ENCODE measurements at regions not wholly inside any gene's neighbourhood (a gene's known extent, or its start where the extent isn't known, plus 50 kb on each side); places are given as distances from the start of the nearest gene placed in this dataset.
A peak's percentile ranks its signal among the peaks of the same experiment; 100 is the strongest.
"Not testable (repeated sequence)": the region's sequence is repeated elsewhere in the genome, so short reads cannot be mapped to it uniquely, and the experiment has no call there.

DNA sequence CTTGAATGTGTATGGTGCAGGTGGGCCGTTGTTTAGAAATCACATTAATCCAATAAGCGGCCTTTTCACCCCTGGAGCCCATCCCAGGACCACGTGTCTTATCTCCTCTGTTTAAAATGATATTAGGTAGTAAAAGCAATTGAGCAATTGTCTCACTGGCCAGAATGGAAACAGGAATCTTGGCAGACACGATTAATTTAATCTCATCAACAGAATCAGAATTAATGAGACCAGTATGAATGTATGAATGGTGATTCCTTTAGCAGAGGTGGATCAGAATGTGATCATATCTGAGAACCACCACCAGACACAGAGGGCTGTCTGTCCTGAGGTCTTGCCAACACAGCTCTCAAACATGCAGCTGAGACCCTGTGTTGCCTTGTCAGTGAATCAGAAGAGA is 1591.4 kb downstream of the REEP3 start:
- no peak for DNase-seq (ENCODE audit: low read depth, low spot score)

DNA sequence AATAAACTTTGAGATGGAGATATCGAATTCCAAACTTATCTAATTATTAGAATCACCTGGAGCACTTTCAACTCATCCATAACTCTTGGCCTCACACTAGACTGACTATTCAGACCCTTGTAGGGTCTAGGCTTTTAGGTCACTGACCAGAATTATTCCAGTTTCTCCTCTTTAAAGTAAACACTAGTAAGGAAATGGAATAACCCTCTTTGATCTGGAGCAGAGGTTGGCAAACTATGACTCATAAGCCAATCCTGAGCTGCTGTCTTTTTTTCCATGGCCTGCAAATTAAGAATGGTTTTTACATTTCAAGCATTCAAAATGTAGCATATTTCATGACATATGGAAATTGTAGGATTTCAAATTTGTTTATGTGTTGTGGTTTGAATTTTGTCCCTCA is 1601.9 kb downstream of the REEP3 start:
- no peak for DNase-seq (ENCODE audit: low read depth, low spot score)

DNA sequence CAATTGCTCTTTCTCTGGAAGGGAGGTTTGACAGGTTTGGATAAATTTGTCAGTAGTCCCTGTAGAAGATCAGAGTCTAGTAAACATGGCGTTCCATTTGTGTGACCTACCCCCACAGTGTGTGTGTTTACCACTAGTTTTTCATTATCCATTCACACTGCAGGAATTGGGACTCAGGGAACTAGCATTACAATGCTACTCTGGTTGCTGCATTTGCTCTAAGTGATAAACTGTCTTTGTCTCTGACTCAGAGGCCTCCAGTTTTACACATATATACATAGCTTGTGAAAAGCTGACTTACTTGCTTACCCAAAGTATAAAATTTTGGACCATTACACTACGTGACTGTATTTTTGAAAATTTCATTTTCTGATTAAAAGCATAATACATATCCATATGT is 1604.0 kb downstream of the REEP3 start:
- DNase-seq (ENCODE audit: low read depth, low spot score): no peak

DNA sequence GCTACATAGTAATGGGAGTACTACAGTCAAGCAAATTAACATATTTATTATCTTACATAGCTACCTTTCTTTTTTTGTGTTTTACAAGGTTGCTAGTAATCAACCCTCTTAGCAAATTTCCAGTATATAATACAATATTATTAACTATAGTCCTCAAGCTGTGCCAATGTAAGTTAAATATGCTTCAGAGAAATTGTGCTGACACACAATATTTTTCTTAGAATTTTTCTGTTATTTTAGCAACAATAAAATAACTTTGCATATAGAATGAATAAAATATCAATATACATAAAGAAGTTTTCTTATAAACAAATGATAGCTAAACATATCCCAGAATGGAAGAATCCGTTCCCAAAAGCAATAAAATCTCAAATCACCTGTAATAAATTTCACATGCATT is 1605.1 kb downstream of the REEP3 start:
- no peak for DNase-seq (ENCODE audit: low read depth, low spot score)

DNA sequence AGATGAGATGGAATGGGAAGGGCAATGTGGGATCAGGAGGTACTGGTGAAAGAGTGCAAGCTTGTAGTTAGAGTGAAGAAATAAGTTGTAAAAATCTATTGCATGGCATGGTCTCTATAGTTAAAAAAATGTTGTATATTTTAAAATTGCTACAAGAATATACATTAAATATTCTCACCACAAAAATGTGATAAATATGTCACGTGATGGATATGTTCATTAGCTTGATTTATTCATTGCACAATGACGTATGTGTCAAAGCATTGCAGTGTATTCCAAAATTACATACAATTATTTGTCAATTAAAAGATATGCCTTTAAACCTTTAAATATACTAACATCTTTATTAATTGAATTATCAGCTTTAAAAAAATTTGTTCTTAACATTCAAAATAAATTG is 1607.1 kb downstream of the REEP3 start:
- no peak for DNase-seq (ENCODE audit: low read depth, low spot score)

DNA sequence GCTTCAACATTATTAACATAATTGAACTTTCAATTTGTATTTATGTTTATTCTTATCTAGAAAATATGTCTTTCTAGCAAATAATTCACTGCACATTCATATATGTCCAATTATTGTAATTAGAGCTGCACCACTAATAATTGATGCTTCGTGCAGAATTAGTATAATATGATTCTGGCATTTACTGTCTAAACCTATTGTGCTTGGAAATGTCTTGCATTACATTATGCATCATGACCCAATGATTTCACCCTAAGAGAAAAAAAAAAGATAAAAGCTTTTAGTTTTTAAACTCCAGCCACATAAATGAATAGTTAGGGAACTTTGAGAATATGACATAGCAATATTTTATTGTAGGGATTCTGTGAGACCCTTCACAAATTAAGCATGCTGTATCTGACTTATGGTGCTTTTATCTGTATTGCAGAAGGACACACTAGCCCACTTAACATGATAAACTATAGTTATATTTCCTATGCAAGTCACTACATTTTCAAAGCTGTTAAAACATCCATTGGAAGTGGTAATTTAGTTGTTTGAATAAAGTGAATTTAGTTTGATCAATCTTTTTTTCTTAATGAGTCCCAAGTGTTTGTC is 1609.1 kb downstream of the REEP3 start:
- DNase-seq (ENCODE audit: low read depth, low spot score): no peak

DNA sequence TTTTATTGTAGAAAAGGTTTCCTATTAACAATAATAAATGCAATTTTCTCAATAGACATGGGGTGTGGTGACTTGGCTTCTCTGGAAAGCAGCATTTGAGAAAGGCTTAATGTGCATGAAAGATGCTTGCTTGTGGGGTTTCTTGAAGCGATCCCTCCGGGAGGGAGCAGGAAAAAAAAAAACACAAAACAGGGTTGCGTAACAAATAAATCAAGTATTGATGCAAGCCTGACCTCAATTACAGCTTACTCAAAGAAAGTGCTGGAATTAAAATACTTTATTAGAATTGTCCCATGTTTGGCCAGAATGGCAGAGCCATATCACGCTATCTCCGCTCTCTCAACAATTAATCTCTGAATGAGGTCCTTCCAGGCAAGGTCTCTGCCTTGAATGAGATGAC is 1612.5 kb downstream of the REEP3 start:
- no peak for DNase-seq (ENCODE audit: low read depth, low spot score)

DNA sequence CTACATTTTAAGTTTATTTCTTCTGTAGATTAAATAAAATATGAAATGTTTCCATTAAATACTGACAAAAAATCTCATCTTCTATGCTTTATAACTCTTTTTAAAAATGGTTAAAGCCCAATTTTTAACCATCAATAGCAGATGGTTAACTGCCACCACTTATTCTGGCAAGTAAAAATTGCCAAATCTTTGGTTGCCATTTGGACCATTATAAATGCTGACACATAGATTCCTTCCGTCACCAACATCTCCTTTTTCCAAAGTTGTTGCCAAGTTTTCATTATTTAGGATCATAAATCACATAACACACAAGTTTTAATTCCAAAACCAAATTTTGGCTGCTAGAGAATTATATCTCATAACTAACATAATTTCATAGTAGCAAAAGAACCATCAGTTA is 1614.3 kb downstream of the REEP3 start:
- DNase-seq (ENCODE audit: low read depth, low spot score): no peak

DNA sequence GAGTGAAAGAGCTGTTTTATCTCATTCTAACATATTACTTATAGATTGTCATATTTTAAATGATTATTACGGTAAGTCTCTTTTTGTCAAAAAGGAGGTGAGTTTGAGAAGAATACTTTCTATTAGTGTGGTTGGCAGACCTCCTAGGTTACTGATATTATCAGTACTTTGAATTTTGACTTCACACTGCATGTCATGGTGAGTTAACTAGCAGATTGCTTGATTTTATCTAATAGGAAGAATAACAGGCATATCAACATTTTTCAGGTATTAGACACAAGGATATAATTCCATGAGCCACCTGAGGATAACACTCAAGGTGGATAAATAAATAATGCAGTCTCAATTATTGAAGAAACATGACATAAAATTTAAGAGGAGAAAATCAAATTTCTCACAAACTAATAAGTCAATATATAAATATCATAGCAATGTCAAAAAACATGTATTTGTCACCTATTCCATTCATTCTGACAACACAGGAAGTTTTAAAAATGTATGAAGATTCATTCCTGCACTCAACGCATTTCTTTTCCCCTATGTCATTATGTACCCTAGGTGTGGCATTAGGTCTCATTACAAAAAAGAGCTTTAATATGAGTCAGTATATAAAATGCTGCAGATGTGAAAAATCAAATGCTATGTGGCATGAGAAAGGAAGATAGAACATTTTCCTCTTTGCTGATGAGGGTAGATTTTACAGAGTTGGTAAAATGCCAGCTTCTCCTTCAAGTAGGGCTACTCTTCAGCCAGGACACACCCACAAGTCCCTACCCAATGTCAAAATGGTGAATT is 1621.6 kb downstream of the REEP3 start:
- DNase-seq (ENCODE audit: low read depth, low spot score): no peak

DNA sequence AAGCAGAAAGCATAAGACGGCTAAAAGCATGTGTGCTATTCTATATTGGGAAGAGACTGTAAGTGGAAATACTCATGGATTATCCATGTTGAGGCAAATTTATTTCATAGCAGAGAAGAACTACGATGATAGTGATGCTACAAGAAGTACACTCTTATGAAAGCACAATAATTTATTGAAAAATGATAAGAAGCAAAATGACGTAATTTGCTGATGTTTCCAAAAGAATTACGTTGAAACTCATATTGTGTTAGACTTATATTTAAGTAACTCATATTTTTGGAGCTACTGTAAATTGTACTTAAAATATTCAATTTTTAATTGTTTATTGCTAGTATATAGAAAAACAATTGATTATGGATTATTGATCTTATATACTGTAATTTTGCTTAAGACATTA is 1622.5 kb downstream of the REEP3 start:
- no peak for DNase-seq (ENCODE audit: low read depth, low spot score)

DNA sequence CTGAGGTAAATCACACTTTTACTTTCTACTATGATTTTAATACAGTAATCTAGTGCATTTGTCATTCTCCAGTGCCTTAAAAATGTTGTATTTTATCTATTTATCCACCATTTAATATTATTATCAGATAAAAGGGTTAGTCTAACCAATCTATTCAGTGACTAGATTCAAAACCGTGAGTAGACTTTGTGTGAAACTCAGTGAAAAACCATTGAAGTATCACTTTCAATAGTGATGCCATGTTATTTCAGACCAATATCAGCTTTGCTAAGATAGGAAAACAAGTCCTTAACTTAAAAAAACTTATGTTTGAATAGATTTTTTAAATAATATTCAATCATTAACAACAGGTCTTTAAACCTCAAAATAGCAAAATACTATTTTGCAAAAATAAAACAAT is 1628.7 kb downstream of the REEP3 start:
- DNase-seq (ENCODE audit: low read depth, low spot score): no peak

DNA sequence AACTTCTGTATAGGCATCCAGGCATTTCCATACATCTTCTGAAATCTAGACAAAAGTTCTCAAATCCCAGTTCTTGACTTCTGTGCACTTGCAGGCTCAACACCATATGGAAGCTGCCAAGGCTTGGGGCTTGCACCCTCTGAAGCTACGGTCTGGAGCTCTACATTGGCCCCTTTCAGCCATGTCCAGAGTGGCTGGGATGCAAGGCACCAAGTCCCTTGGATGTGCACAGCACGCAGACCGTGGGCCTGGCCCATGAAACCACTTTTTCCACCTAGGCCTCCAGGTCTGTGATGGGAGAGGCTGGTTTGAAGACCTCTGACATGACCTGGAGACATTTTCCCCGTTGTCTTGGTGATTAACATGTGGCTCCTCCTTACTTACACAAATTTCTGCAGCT is 1645.1 kb downstream of the REEP3 start:
- DNase-seq (ENCODE audit: low read depth, low spot score): no peak

DNA sequence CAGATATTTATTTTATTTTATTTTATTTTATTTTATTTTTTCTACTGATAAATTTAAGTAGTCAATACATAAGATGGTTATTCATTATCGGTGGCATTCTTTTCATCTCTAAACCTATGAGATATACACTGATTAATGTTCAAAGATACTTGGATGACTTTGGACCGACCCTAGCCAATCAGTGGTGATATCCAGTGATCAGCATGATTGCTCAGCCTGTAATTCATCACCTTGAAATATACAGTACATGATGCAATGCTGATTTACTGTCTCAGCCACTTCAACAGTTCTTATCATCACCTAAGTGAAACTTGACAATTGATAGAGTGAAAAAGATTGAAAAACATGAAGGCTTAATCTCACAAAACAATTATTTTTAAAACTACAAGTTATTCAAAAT is 1651.0 kb downstream of the REEP3 start:
- DNase-seq (ENCODE audit: low read depth, low spot score): no peak

DNA sequence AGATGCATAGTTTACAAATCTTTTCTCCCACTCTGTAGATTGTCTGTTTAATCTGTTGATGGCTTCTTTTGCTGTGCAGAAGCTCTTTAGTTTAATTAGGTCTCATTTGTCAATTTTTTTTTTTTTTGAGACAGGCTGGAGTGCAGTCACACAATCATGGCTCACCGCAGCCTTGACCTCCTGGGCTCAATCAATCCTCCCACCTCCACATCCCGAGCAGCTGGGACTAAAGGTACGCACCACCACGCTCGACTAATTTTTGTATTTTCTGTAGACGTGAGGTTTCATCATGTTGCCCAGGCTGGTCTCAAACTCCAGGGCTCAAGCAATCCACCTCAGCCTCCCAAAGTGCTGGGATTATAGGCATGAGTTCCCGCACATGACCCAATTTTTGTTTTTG is 1655.8 kb downstream of the REEP3 start:
- DNase-seq (ENCODE audit: low read depth, low spot score): no peak

DNA sequence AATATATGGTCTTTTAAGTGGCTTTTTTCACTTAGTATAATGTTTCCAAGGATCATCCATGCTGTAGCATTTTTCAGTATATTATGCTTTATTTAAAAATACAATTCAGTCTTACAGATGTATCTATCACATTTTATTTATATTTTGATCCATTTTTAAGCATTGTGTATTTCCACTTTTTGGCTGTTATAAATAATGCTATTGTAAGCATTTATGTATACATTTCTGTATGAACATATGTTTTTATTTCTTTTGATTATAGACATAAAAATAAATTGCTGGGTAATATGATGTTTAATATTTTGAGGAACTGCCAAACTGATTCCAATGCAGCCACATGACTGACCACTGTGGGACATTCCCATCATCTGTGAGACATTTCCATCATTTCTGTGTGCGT is 1662.0 kb downstream of the REEP3 start:
- no peak for DNase-seq (ENCODE audit: low read depth, low spot score)

DNA sequence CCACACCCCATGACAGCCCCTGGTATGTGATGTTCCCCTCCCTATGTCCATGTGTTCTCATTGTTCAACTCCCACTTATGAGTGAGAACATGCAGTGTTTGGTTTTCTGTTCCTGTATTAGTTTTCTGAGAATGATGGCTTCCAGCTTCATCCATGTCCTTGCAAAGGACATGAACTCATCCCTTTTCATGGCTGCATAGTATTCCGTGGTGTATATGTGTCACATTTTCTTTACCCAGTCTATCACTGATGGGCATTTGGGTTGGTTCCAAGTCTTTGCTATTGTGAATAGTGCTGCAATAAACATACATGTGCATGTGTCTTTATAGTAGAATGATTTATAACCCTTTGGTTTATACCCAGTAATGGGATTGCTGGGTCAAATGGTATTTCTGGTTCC is 1665.5 kb downstream of the REEP3 start:
- DNase-seq (ENCODE audit: low read depth, low spot score): not testable (repeated sequence)

DNA sequence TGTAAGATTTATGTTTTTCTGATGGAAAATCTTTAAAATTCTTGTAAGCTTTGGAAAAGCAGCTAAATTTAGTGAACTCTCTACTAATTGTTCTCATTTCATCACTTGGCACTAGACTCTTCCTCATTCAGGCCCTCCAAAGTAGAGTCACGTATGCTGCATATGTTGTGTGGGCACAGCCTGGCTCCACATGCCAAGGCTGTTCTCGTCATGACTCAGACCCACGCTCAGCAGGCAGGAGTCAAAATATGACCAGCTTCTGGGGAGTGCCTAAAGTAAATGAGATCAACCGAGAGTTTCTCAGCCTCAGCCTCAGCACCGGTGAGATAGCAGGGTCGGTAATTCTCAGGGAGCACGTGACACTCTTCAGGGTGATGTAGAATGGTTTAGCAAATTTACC is 1672.9 kb downstream of the REEP3 start:
- peak; percentile 48 for DNase-seq (ENCODE audit: low read depth, low spot score)

DNA sequence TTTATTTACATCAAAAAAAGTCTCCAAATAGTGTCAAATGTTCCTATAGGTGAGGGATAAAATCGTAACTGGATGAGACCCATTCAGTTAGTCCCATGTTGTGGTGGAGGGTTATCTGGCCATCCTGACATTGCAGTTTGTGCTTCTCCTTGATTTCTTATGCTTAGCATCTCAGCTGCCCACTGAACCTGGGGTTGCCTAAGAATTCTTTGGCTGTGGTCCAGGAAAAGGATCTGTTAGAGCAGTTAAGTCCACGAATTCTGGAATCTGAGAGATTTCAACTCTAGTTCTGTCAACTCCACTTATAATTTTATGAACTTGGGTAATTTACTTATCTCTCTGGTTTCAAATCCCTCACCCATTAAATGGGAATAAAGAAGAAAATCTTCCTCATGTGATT is 1673.4 kb downstream of the REEP3 start:
- DNase-seq (ENCODE audit: low read depth, low spot score): no peak

DNA sequence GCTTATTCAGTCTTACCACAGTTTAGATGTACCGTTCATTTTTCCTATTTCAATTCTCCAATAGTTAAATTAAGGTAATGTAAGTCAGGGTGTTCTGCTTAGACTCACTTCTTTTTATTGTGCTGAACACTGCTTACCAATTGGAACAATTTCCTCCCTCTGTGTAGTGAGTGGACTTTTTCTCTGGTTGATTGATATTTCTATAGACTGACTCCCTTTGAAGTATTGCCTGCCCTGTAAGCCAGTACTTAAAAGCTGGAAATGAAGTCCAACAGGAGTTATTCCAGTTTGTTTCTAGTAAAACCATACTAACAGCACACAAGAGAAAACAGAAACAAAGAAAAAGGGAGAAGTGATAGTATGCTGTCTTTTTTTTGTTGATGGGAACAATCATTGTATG is 1674.9 kb downstream of the REEP3 start:
- DNase-seq (ENCODE audit: low read depth, low spot score): no peak

DNA sequence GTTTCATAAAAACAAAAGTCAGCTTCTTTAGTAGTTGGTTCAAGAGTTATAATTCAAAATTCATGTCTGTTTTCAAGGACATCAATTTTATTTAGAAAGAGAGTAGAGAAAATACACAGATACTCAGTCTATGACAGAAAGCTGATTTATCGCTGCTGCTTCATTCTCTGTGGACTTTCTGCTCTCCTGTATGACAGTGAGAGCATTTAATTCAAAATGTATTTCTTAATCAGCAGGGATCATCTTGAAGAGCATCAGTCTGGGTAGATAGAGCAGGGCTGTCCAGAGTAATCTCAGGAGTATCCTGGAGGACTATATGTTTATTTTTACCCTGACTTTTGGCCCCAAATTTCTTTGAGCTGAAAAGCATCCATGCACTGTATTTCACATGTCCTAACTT is 1676.7 kb downstream of the REEP3 start:
- DNase-seq (ENCODE audit: low read depth, low spot score): no peak

DNA sequence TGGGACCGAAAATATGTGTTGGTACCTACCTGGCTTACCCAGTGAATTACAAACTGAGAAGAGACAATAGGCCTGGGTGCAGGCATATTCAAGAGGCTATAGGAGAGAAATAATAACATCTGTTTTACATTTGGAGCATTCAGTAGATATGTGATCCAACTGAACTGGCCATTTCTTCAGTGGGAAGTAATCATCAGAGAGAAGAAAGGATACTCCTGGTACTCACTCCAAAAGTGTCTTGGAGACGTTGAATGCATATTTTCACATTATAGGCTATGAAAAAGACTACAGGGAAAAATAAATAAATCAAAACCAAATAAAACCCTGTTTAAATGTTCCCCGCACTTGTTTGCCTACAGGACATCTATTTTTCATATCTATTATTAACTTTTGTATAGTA is 1680.3 kb downstream of the REEP3 start:
- no peak for DNase-seq (ENCODE audit: low read depth, low spot score)

DNA sequence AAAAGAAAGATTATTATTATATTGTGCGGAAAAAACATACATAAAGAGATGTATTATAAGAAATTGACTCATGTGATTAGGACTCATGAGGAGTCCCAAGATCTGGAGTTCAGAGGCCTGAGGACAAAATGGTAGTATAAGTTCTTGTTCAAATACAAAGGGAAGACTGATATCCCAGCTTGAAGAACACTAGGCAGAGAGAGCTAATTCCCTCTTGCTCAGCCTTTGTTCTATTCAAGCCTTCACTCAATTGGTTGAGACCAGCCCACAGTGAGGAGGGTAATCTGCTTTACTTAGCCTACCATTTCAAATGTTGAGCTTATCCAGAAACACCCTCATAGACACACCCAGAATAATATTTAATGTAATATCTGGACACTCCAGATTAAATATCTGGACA is 1683.8 kb downstream of the REEP3 start:
- no peak for DNase-seq (ENCODE audit: low read depth, low spot score)

DNA sequence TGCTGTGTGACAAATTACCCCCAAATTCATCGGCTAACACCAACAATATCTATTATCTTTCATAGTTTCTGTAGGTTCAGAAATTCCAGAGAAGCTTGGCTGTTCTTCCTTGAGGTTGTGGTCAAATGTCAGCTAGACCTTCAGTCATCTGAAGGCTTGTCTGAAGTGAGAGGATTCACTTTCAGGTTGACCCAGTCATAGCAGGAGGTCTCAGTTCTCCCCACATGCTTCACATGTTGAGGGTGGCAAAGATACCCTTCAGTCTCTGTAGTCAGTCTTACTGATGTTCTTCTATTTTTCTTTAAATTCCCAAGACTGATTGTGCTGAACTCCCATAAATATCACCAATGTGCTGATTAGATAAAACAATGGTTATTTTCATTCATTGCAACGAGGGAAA is 1692.0 kb downstream of the REEP3 start:
- no peak for DNase-seq (ENCODE audit: low read depth, low spot score)

DNA sequence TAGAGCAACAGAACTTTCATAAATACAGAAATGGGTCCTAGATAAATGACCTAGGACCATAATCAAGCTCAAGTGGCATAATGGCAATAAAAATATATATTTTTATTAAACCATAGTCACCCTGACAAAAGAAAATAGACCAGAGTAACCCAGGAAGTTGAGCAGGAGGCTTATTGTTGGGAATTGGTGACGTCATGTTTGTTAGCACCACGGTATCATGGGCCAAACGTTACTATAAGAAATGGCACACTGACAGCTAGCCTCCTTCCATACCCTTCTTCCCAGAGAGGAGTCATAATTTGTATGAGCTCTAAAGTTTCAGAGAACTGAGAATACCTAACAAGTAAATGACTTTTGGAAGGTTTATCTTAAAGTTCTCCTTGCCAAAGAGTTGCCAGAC is 1698.2 kb downstream of the REEP3 start:
- no peak for DNase-seq (ENCODE audit: low read depth, low spot score)
